SK-N-SH (cell line): ENCODE measurements at regions not wholly inside any gene's neighbourhood (a gene's known extent, or its start where the extent isn't known, plus 50 kb on each side); places are given as distances from the start of the nearest gene placed in this dataset.
A peak's percentile ranks its signal among the peaks of the same experiment; 100 is the strongest.

Source experiments
- CTCF ChIA-PET: fragments of 300-600, 350-600 bp; formaldehyde crosslinking; extraction: SDS; loops from one replicate; lab custom pipeline; 2021; lab: Yijun Ruan, JAX
- POLR2A ChIA-PET: fragments of 350-600 bp; sonication (Branson Sonifier 250); formaldehyde crosslinking; extraction: SDS; loops from one replicate; lab custom pipeline; 2020; ENCODE audit warnings: antibody characterized with exemption, inconsistent platforms; lab: Yijun Ruan, JAX
- DNase-seq: peaks from one replicate; pipeline ENCODE4 v3.0.0; 2012
- H2AFZ ChIP-seq: fragments of 200-600 bp; sonication (generic); 2 replicates; pipeline ENCODE4 v1.8.1; 2016; ENCODE audit warnings: antibody characterized with exemption, mild to moderate bottlenecking, low read depth
- H3F3A ChIP-seq: fragments of 200-600 bp; sonication (generic); replicated peaks from 2 replicates; pipeline ENCODE3; 2016; ENCODE audit warnings: antibody characterized with exemption, mild to moderate bottlenecking; ENCODE audit not compliant: insufficient read depth
- H3K27ac ChIP-seq, 2 experiments: fragments of 200-500 bp in 1 of 2; fragments of 200-600 bp in 1 of 2; sonication (Bioruptor generic) in 1 of 2; sonication (generic), shearing (Covaris generic) in 1 of 2; 2 replicates each; pipeline versions ENCODE4 v1.5.1 to v1.6.1; 2014 to 2016; ENCODE audit warnings: low read depth in 2 of 2, inconsistent platforms in 1 of 2, low read length in 1 of 2, mild to moderate bottlenecking in 1 of 2, mixed read lengths in 1 of 2
- H3K27me3 ChIP-seq: fragments of 200-600 bp; sonication (generic), shearing (Covaris generic); 2 replicates; pipeline ENCODE4 v1.6.1; 2016; ENCODE audit warnings: mixed run types; ENCODE audit not compliant: insufficient read depth
- H3K36me3 ChIP-seq, 2 experiments: fragments of 200-500 bp in 1 of 2; fragments of 200-600 bp in 1 of 2; sonication (Bioruptor generic) in 1 of 2; sonication (generic) in 1 of 2; replicated peaks in 1 of 2; 2 replicates each; pipeline versions ENCODE3 to v1.5.1; 2014 to 2016; ENCODE audit warnings: low read length in 1 of 2, mild to moderate bottlenecking in 1 of 2; ENCODE audit not compliant: insufficient read depth in 2 of 2, control insufficient read depth in 1 of 2
- H3K4me1 ChIP-seq, 2 experiments: fragments of 200-500 bp in 1 of 2; fragments of 200-600 bp in 1 of 2; sonication (Bioruptor generic) in 1 of 2; sonication (generic), shearing (Covaris generic) in 1 of 2; 2 replicates each; pipeline versions ENCODE4 v1.5.1 to v1.6.1; 2014 to 2016; ENCODE audit warnings: low read depth in 1 of 2, low read length in 1 of 2, mixed run types in 1 of 2; ENCODE audit not compliant: insufficient read depth in 2 of 2, control insufficient read depth in 1 of 2
- H3K4me2 ChIP-seq: fragments of 200-600 bp; sonication (generic), shearing (Covaris generic); 2 replicates; pipeline ENCODE4 v1.6.1; 2017; ENCODE audit warnings: mixed run types
- H3K4me3 ChIP-seq, 2 experiments: fragments of 200-500 bp in 1 of 2; fragments of 200-600 bp in 1 of 2; sonication (Bioruptor generic) in 1 of 2; sonication (generic), shearing (Covaris generic) in 1 of 2; 2 replicates each; pipeline versions ENCODE4 v1.5.1 to v1.8.1; 2014 to 2016; ENCODE audit warnings: low read depth in 2 of 2, inconsistent platforms in 1 of 2, low read length in 1 of 2, mild to moderate bottlenecking in 1 of 2, mixed read lengths in 1 of 2, moderate library complexity in 1 of 2
- H3K79me2 ChIP-seq: fragments of 200-600 bp; sonication (generic); 2 replicates; pipeline ENCODE4 v1.8.1; 2017; ENCODE audit warnings: mild to moderate bottlenecking; ENCODE audit not compliant: insufficient read depth
- H3K9ac ChIP-seq: fragments of 200-600 bp; sonication (generic); 2 replicates; pipeline ENCODE4 v1.6.1; 2017; ENCODE audit warnings: mixed run types
- H3K9me2 ChIP-seq: fragments of 200-600 bp; sonication (generic); 2 replicates; pipeline ENCODE4 v1.6.1; 2017; ENCODE audit warnings: mixed run types
- H3K9me3 ChIP-seq: fragments of 200-600 bp; sonication (generic); 2 replicates; pipeline ENCODE4 v1.6.1; 2017; ENCODE audit warnings: mixed run types, mild to moderate bottlenecking, moderate library complexity
- H4K20me1 ChIP-seq: fragments of 200-600 bp; sonication (generic); 2 replicates; pipeline ENCODE4 v1.6.1; 2017; ENCODE audit warnings: mild to moderate bottlenecking, mixed run types; ENCODE audit not compliant: insufficient read depth
- CHD2 ChIP-seq: fragments of 150-350 bp; IDR thresholded peaks from 2 replicates; pipeline ENCODE4 v1.6.1; 2018; ENCODE audit warnings: low read length; ENCODE audit not compliant: partially characterized antibody
- FOXJ3 ChIP-seq: sonication (generic); formaldehyde crosslinking; IDR thresholded peaks from 2 replicates; pipeline ENCODE4 v1.5.1; 2020; ENCODE audit warnings: mild to moderate bottlenecking, missing genetic modification reagents
- FOXM1 ChIP-seq: IDR thresholded peaks from 2 replicates; pipeline ENCODE4 v1.4.0; 2012; ENCODE audit warnings: low read depth, mild to moderate bottlenecking
- GATA2 ChIP-seq: sonication (generic); formaldehyde crosslinking; IDR thresholded peaks from 2 replicates; pipeline ENCODE4 v1.5.0; 2020; ENCODE audit warnings: mild to moderate bottlenecking, missing genetic modification reagents
- NFIC ChIP-seq: IDR thresholded peaks from 2 replicates; pipeline ENCODE4 v1.4.0; 2012; ENCODE audit warnings: borderline replicate concordance
- NRF1 ChIP-seq: IDR thresholded peaks from 2 replicates; pipeline ENCODE4 v1.6.1; 2012; ENCODE audit warnings: low read depth, mild to moderate bottlenecking, low read length
- RXRA ChIP-seq: IDR thresholded peaks from 2 replicates; pipeline ENCODE4 v1.4.0; 2012; ENCODE audit warnings: low read depth, mild to moderate bottlenecking, borderline replicate concordance
- SMC3 ChIP-seq: IDR thresholded peaks from 2 replicates; pipeline ENCODE4 v1.6.1; 2012; ENCODE audit warnings: low read depth, low read length, improper control_type of control experiment
- TCF12 ChIP-seq: IDR thresholded peaks from 2 replicates; pipeline ENCODE4 v1.4.0; 2012
- TEAD4 ChIP-seq: IDR thresholded peaks from 2 replicates; pipeline ENCODE4 v1.4.0; 2012; ENCODE audit warnings: mild to moderate bottlenecking, borderline replicate concordance; ENCODE audit not compliant: insufficient read depth
- YY1 ChIP-seq: IDR thresholded peaks from 2 replicates; pipeline ENCODE4 v1.4.0; 2012; ENCODE audit warnings: low read depth, mild to moderate bottlenecking
- WGBS: methylation state at CpG from one replicate; pipeline ENCODE4 v1.1.6; 2017; ENCODE audit warnings: low lambda C conversion rate; 5-methylcytosine and 5-hydroxymethylcytosine counted together
- TF ChIP-seq, protein P1 (sequence below): IDR thresholded peaks from 2 replicates; pipeline ENCODE4 v1.4.0; 2012; ENCODE audit warnings: low read depth, borderline replicate concordance
- TF ChIP-seq, protein P2 (sequence below): IDR thresholded peaks from 2 replicates; pipeline ENCODE4 v1.4.0; 2012; ENCODE audit warnings: low read depth
- TF ChIP-seq, protein P3 (sequence below): fragments of 150-350 bp; IDR thresholded peaks from 2 replicates; pipeline ENCODE4 v1.6.1; 2016; ENCODE audit warnings: mild to moderate bottlenecking, low read depth, low read length
- TF ChIP-seq, protein P4 (sequence below): fragments of 200-600 bp; sonication (generic); IDR thresholded peaks from 2 replicates; pipeline ENCODE4 v1.6.1; 2017; ENCODE audit warnings: antibody characterized with exemption, mild to moderate bottlenecking, moderate library complexity

DNA sequence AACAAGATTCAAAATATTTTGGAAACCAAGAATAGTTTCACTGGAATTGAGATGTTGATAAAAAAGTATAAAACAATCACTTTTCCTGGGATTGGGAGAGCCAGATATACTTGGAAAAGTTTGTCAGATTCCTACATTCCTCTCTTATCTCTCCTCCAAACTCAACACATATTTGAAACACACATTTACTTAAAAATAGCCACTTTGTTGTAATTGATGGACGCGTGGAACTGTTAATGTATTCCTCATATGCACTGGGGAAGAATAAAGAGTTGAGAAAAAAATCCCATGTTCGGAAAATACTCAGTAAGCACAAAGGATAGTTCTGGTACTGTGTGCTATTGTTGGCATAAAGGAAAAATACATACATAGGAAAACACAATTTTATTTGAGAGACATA lies 195.6 kb upstream of the FLRT2 start:
- Histone ChIP-seq H2AFZ (no peak overlapping the region), H3K9me2 (no peaks in the 10 kb centered on the region), H3K9me3 (no peaks in the 10 kb centered on the region), H3K36me3 (no peaks in the 10 kb centered on the region), H4K20me1 (no peaks in the 10 kb centered on the region), H3K79me2 (no peaks in the 10 kb centered on the region), H3K9ac (no peak overlapping the region), H3K27me3 (no peaks in the 10 kb centered on the region), H3K4me1 (no peaks in the 10 kb centered on the region; a peak in 1 of 4 replicates), H3F3A (no peaks in the 10 kb centered on the region), H3K4me2 (no peak overlapping the region), H3K4me3 (no peak overlapping the region), H3K27ac (no peak overlapping the region)
- DNase-seq, result no peak
- ChIA-PET POLR2A (no interaction called here), CTCF (no interaction called here)
- TF ChIP-seq FOXJ3 (CRISPR knock-in tag) (no peak), GATA2 (no peak), NRF1 (no peak), CHD2 (no peak), RXRA (no peak), TCF12 (no peak)
- TF ChIP-seq, protein P1, sequence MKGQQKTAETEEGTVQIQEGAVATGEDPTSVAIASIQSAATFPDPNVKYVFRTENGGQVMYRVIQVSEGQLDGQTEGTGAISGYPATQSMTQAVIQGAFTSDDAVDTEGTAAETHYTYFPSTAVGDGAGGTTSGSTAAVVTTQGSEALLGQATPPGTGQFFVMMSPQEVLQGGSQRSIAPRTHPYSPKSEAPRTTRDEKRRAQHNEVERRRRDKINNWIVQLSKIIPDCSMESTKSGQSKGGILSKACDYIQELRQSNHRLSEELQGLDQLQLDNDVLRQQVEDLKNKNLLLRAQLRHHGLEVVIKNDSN, result no peak
- TF ChIP-seq, protein P2, sequence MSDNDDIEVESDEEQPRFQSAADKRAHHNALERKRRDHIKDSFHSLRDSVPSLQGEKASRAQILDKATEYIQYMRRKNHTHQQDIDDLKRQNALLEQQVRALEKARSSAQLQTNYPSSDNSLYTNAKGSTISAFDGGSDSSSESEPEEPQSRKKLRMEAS, result no peak
- TF ChIP-seq, protein P3, sequence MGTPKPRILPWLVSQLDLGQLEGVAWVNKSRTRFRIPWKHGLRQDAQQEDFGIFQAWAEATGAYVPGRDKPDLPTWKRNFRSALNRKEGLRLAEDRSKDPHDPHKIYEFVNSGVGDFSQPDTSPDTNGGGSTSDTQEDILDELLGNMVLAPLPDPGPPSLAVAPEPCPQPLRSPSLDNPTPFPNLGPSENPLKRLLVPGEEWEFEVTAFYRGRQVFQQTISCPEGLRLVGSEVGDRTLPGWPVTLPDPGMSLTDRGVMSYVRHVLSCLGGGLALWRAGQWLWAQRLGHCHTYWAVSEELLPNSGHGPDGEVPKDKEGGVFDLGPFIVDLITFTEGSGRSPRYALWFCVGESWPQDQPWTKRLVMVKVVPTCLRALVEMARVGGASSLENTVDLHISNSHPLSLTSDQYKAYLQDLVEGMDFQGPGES, result no peak
- 58% methylated on average over 3 of the region's 3 CpGs for WGBS

DNA sequence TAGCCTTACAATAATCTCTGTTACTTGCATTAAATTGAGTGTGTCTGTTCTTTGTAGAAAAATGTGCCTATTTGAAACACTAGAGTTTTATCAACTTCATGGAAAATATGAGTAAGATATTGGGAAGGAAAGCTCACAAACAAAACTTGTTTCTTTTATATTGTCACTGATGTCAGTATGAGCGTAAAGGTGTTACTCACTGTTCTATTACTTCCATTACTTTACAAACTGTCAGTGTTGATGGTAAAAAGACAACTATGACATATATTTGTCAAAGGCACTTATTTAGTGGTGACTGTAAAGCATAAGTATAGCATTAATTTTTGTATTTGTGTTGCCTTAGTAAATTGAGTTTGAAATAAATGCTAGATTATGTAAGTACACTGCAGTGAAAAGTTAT lies 193.7 kb upstream of the FLRT2 start:
- Histone ChIP-seq H3K9me2 (no peaks in the 10 kb centered on the region), H3K4me1 (no peaks in the 10 kb centered on the region)
- no peak for TF ChIP-seq TEAD4
- TF ChIP-seq CHD2, result no peak
- TF ChIP-seq NFIC, result no peak
- no peak for TF ChIP-seq NRF1
- no peak for TF ChIP-seq SMC3
- TF ChIP-seq, protein P4, sequence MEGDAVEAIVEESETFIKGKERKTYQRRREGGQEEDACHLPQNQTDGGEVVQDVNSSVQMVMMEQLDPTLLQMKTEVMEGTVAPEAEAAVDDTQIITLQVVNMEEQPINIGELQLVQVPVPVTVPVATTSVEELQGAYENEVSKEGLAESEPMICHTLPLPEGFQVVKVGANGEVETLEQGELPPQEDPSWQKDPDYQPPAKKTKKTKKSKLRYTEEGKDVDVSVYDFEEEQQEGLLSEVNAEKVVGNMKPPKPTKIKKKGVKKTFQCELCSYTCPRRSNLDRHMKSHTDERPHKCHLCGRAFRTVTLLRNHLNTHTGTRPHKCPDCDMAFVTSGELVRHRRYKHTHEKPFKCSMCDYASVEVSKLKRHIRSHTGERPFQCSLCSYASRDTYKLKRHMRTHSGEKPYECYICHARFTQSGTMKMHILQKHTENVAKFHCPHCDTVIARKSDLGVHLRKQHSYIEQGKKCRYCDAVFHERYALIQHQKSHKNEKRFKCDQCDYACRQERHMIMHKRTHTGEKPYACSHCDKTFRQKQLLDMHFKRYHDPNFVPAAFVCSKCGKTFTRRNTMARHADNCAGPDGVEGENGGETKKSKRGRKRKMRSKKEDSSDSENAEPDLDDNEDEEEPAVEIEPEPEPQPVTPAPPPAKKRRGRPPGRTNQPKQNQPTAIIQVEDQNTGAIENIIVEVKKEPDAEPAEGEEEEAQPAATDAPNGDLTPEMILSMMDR, result no peak
- no peak for TF ChIP-seq YY1
- no peak for TF ChIP-seq FOXM1
- TF ChIP-seq, all 33 proteins: peak for 0
- Histone ChIP-seq H3K79me2 (no peaks in the 10 kb centered on the region), H3K9me3 (no peaks in the 10 kb centered on the region), H4K20me1 (no peaks in the 10 kb centered on the region), H3F3A (no peaks in the 10 kb centered on the region), H2AFZ (no peak overlapping the region; the same call in 1 of the 2 replicates), H3K9ac (no peak overlapping the region), H3K4me3 (no peak overlapping the region), H3K36me3 (no peaks in the 10 kb centered on the region), H3K27ac (0 out of 4 replicates have a peak overlapping the region, but pooled peaks of 1 of the 2 experiments have one; percentile 17), H3K4me2 (no peak overlapping the region), H3K27me3 (no peaks in the 10 kb centered on the region)
- no peak for DNase-seq
- 67% methylated on average over 1 of the region's 1 CpG for WGBS
- CTCF ChIA-PET, result interaction anchor here (1.2 kb wide), 1 partner anchor 12 kb away, joined by 3 read pairs; no protein-coding TSS in a partner anchor
- POLR2A ChIA-PET, result no interaction called here
